GM21390 (cell line): ENCODE measurements at regions not wholly inside any gene's neighbourhood (a gene's known extent, or its start where the extent isn't known, plus 50 kb on each side); places are given as distances from the start of the nearest gene placed in this dataset.

ENCODE experiments used
- ATAC-seq: cut with Tn5 transposase; IDR thresholded peaks from one replicate; pipeline ENCODE4 v1.9.1; 2021; ENCODE audit not compliant: unreplicated experiment

GRCh38 chr7:41472427-41473125 lies 230.3 kb downstream of the INHBA start:
- ATAC-seq: no peak

- ATAC-seq: no peak
Measured at GRCh38 chr7:41470081-41470480, 232.8 kb downstream of the INHBA start.

- ATAC-seq: no peak
Measured at GRCh38 chr7:41467596-41467995, 235.3 kb downstream of the INHBA start.

GRCh38 chr7:41466760-41467384 lies 236.0 kb downstream of the INHBA start:
- ATAC-seq: no peak

GRCh38 chr7:41465571-41465970 lies 237.3 kb downstream of the INHBA start:
- ATAC-seq: no peak

DNA sequence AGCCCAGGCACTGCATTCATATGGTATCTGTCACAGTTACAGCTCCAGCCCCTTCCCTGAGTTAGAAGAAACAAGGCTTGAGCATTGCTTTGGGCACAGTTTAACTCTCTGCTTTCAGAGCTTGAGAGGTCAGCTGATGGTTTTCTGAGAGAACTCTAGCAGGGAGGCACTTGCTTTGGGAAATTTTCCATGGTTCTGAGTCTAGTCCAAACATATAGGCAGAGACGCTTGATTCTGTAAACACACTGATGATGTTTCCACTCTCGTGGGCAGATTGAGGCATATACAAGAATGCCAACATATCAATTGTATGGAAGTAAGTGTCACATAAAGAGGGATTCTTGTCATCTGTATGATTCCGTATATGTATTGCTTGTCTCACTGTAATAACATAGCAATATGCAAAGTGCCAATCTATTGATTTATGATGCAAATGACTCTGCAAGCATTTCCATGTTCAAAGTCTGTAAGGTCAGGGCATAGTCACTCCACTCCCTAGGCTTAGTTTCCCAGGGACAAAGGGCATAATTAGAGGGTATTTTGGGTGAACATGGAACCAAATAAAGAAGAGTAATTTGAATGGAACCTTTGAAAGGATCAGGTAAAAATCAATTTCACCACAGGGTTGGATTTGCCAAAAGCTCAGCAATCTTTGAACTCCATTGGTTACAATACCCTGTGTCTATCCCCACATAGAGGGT lies 239.0 kb downstream of the INHBA start:
- no peak for ATAC-seq

DNA sequence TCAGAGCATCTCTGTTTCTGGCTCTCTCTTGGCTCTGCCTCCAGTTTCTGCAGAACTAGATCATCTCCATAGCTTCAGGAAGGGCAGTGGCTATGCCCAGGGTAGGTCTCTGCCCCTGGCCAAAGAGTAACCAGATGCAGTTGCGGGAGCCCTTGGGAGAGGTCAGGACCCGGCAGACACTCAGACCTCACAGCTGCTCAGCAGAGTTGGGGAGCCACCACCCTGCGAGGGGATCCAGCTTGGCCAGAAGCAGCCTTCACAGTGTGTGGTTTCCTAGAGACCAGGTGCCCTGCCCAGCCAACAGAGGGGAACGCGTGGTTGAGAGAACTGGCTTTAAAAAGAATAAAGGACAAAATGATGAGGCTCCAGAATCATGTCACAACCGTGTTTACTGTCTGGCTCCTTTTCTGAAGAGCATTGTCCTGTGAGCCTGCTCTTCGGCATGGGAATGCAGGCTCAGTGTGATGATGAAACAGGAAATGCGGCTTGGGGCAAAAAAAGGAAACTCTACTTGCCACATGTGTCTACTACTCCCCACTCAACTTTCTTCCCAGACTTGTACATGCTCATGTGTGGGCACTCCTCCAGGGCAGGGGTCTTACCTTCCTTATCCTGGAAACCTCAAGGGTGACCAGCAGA lies 243.1 kb downstream of the INHBA start:
- ATAC-seq: no peak

DNA sequence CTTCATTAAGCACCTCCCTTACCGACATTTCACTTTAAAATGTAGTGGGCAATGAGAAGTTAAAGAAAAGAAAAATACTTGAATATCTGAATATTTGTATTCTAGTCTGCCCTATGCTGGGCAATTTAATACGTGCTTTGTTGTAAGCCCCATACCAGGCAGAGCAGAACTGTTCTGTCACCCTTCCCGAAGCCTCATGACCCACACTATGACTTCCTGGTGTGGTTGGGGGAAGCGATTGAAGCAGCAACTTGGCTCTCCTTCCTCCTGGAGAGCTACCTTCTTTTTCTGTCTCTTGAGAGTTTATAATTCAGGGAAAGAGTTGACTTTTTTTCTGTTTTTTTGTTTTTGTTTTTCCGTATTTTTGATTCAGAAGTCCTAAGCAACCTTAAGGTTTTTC lies 243.7 kb downstream of the INHBA start:
- ATAC-seq: no peak

- no peak for ATAC-seq
Measured at GRCh38 chr7:41457832-41458437, 245.0 kb downstream of the INHBA start.

DNA sequence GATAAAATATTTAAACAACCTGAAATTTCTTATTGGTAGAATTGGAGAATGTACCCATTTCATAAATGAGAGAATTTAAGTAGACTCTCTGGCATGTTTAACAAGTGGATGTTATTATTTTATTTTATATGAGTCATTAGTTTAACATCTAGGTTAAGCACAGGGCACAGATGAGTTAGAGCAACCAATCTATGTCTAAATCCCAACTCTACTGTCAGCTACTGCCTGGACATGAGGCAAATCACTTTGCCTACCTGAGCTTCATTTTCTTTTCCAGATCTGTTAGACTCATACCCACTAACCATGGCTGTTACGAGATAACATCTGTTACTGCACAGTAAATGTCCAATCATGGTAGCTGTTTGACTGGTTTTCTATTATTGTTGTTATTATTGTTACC lies 251.1 kb downstream of the INHBA start:
- ATAC-seq: no peak

GRCh38 chr7:41449694-41450093 lies 253.2 kb downstream of the INHBA start:
- ATAC-seq: no peak

DNA sequence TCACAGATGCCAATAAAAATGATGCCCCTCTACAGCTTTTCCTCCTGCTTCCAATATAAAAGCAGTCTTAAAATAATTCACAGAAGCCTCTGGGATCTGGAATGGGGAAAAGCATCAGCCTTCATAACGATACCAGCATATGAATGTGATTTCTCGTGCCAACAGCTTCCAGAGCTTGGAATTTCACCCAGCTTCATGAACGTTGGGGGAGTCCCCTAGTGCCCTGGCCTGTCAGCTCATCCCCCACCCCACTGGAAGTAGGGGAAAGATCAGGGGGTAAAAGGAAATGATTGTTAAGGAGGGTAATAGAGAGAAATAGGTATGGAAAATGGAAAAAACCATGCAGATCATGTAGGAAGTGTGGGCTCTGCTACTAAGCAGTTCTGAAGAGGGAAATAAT lies 253.6 kb downstream of the INHBA start:
- ATAC-seq: no peak

GRCh38 chr7:41448104-41448503 lies 254.8 kb downstream of the INHBA start:
- no peak for ATAC-seq

GRCh38 chr7:41447450-41448042 lies 255.3 kb downstream of the INHBA start:
- ATAC-seq: no peak

- ATAC-seq: no peak
Measured at GRCh38 chr7:41446606-41447449, 256.1 kb downstream of the INHBA start.

DNA sequence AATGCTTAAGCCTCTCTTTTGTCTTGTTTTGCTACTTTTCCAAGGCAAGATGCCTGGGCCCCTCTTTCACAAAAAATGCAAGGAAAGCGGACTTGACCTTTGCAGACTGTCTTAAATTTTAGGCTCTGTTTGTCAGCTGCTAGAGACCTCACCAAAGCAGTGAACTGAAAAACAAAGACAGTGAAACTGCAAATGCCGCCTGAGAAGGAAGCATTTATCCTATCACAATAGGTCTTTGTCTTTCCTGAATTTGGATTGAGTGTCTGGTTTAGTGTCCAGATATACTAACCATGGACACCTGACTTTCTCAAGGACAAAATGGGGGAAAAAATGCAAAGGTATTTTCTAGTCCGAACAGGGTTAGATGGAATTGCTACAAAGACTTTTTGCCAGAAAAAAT lies 256.9 kb downstream of the INHBA start:
- ATAC-seq: no peak

DNA sequence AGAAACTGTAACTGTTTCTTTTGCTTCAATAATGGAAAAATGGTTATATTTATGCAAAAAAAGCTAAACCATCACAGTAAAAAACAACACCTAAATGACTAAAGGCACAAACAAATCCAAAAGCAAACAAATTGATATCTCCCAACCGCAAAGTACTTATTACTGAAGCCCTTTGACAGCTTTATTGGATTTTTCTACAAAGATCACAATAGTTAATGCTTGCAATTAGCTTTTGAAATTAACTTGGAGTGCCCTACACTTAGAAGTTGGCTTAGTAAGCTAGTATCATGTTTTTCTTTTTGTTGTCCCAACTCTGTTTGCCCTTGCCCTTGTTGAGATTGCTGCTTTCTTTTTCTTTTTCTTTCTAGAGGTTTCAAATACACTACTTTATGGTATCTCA lies 257.5 kb downstream of the INHBA start:
- ATAC-seq: no peak

- no peak for ATAC-seq
Measured at GRCh38 chr7:41439515-41439879, 263.4 kb downstream of the INHBA start.

DNA sequence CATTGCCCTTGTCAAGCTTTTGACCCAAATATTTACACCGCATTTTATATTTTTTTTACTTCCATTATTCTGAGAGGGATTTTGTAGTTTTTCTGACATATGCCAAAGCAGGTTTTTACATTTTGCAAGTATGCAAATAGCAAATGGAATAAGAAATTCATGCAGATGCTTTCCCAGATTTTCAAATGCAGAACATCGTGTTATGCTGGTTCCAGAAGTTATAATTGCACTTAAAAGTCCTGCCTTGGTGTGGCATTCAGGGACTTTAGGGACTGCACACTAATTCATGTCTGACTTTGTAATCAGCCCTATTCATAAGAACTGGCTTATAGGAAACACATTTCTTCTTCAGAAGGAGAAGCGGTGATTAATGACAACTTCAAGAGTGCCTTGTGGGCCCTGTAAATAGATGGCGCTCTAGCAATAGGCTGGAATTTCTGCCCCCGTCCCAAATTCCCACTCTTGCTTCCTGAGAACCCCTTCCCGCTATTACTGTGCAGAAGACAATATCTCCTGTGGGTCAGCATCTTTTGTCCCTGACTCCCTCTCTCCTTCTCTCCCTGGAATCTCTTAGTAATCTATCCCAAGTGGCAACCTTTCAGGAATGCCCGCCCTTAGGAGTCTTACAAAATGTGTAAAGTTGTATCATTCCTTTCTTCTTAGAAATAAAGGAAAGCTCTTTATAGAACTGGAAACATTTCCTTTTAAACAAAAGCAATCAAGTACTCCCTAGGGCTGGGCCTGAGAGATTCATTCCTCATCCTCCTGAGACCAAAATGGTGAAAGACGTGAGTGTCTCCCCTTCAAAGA lies 264.0 kb downstream of the INHBA start:
- ATAC-seq: no peak
